ENCODE measurements at regions not wholly inside any gene's neighbourhood (a gene's known extent, or its start where the extent isn't known, plus 50 kb on each side); places are given as distances from the start of the nearest gene placed in this dataset.
A peak's percentile ranks its signal among the peaks of the same experiment; 100 is the strongest.

DNA sequence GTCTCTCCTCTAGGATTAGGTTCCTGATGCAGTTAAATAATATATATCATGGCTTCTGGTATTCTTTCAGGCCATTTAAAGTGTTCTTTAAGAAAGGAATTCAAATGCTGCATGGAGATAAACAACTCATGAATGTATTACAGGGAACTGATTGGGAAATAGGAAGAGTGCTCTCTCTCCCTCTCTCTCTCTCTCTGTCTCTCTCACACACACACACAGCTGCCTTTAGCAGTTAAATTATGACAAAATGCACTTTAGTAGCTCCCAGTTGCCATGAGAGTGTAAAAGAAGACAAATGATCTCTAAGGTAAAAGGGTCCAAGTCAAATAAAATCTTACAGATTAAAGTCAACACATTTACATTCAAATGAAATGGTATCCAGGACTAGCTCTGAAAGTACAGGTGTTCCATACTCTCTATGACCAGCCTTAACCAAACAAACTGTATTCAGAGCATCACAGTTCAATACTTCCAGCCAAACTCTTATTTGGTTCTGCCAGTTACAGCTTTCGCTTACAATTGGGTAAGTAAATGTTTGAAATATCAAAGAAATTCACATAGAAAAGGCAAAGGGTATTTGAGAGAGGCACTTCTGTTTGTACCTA lies 94.7 kb upstream of the CXXC4 start:
- POLR2A ChIA-PET (ENCODE audit: low non-redundant PET): no interaction called here
- no peak for TF ChIP-seq EZH2 (IDR thresholded peaks at IDR 0.05; ENCODE audit: borderline replicate concordance, low read depth, low read length, poor library complexity, severe bottlenecking)
- TF ChIP-seq, protein P1, sequence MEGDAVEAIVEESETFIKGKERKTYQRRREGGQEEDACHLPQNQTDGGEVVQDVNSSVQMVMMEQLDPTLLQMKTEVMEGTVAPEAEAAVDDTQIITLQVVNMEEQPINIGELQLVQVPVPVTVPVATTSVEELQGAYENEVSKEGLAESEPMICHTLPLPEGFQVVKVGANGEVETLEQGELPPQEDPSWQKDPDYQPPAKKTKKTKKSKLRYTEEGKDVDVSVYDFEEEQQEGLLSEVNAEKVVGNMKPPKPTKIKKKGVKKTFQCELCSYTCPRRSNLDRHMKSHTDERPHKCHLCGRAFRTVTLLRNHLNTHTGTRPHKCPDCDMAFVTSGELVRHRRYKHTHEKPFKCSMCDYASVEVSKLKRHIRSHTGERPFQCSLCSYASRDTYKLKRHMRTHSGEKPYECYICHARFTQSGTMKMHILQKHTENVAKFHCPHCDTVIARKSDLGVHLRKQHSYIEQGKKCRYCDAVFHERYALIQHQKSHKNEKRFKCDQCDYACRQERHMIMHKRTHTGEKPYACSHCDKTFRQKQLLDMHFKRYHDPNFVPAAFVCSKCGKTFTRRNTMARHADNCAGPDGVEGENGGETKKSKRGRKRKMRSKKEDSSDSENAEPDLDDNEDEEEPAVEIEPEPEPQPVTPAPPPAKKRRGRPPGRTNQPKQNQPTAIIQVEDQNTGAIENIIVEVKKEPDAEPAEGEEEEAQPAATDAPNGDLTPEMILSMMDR (conservative IDR thresholded peaks at IDR 0.05; ENCODE audit: low read depth, low read length): no peak
- no TSS peak for BruUV-seq (replicated peaks)
- intact Hi-C loops (cut with micrococcal nuclease; ENCODE audit: unreplicated experiment): no loop called here
- Histone ChIP-seq H3K4me1 (ENCODE audit: insufficient read depth, low read length, poor library complexity, severe bottlenecking) (peaks cover 22% of the 10 kb centered on the region), H3K36me3 (ENCODE audit: insufficient read depth, low read length, poor library complexity, severe bottlenecking) (no peaks in the 10 kb centered on the region), H3K9me3 (ENCODE audit: low read depth, low read length, poor library complexity, severe bottlenecking) (no peaks in the 10 kb centered on the region), H3K4me3 (ENCODE audit: low read depth, low read length, poor library complexity, severe bottlenecking) (no peak overlapping the region), H3K27ac (ENCODE audit: low read depth, low read length, poor library complexity, severe bottlenecking) (no peak overlapping the region), H3K27me3 (replicated peaks; ENCODE audit: insufficient read depth, low read depth, low read length, poor library complexity) (no peaks in the 10 kb centered on the region)
- no peak for DNase-seq (ENCODE audit: low spot score)
- CTCF ChIA-PET: no interaction called here

DNA sequence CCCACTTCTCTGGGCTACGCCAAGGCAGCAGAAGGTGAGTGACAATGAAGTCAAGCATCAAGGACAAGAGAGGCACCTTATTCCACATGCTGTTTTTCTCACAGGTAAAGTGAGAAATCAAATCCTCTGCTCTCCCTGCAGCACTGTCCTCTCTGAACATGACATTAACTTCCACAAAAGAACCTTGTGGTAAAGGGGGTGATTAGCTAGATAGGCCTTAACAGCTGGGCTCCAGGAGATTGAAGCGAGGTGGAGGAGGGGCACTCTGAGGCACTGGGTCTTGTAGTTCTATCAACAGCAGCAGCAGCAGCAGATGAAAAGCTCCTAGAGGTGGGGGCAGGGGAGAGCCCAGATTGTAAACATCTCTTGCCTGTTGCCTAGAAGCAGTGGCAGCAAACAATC lies 96.8 kb upstream of the CXXC4 start:
- CTCF ChIA-PET: no interaction called here
- H3K36me3 ChIP-seq (ENCODE audit: insufficient read depth, low read length, poor library complexity, severe bottlenecking): no peaks in the 10 kb centered on the region
- DNase-seq (ENCODE audit: low spot score): peak; percentile 31
- no peaks in the 10 kb centered on the region for H3K9me3 ChIP-seq (ENCODE audit: low read depth, low read length, poor library complexity, severe bottlenecking)
- H3K27ac ChIP-seq (ENCODE audit: low read depth, low read length, poor library complexity, severe bottlenecking): no peak overlapping the region
- POLR2A ChIA-PET (ENCODE audit: low non-redundant PET): no interaction called here
- no peaks in the 10 kb centered on the region for H3K27me3 ChIP-seq (replicated peaks; ENCODE audit: insufficient read depth, low read depth, low read length, poor library complexity)
- H3K4me3 ChIP-seq (ENCODE audit: low read depth, low read length, poor library complexity, severe bottlenecking): no peak overlapping the region
- H3K4me1 ChIP-seq (ENCODE audit: insufficient read depth, low read length, poor library complexity, severe bottlenecking): peaks cover 22% of the 10 kb centered on the region
- no TSS peak for BruUV-seq (replicated peaks)
- TF ChIP-seq EZH2 (IDR thresholded peaks at IDR 0.05; ENCODE audit: borderline replicate concordance, low read depth, low read length, poor library complexity, severe bottlenecking): no peak
- TF ChIP-seq, protein P1 (conservative IDR thresholded peaks at IDR 0.05; ENCODE audit: low read depth, low read length): no peak
- intact Hi-C loops (cut with micrococcal nuclease; ENCODE audit: unreplicated experiment): no loop called here

DNA sequence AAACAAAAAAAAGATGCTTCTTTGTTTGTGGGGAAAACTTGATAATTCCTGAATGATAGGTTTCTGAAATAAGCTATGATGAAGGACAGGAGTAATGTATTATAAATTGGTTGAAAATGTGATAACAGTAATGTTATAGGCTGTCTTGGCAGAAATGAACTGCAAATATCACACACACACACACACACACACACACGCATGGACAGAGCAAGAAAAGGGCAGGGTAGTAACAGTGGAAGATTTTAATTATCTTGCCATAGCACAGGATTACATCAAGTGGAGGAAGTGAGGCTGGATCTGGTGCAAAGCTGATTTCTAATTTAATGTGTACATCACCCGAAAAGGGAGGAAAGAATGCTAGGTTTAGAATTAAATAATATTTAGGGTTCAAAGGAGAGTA lies 97.5 kb upstream of the CXXC4 start:
- ChIA-PET POLR2A (ENCODE audit: low non-redundant PET) (no interaction called here), CTCF (no interaction called here)
- Histone ChIP-seq H3K36me3 (ENCODE audit: insufficient read depth, low read length, poor library complexity, severe bottlenecking) (no peaks in the 10 kb centered on the region), H3K27me3 (replicated peaks; ENCODE audit: insufficient read depth, low read depth, low read length, poor library complexity) (no peaks in the 10 kb centered on the region), H3K4me1 (ENCODE audit: insufficient read depth, low read length, poor library complexity, severe bottlenecking) (peaks cover 22% of the 10 kb centered on the region), H3K27ac (ENCODE audit: low read depth, low read length, poor library complexity, severe bottlenecking) (no peak overlapping the region), H3K4me3 (ENCODE audit: low read depth, low read length, poor library complexity, severe bottlenecking) (no peak overlapping the region), H3K9me3 (ENCODE audit: low read depth, low read length, poor library complexity, severe bottlenecking) (no peaks in the 10 kb centered on the region)
- TF ChIP-seq, protein P1 (conservative IDR thresholded peaks at IDR 0.05; ENCODE audit: low read depth, low read length): no peak
- no peak for TF ChIP-seq EZH2 (IDR thresholded peaks at IDR 0.05; ENCODE audit: borderline replicate concordance, low read depth, low read length, poor library complexity, severe bottlenecking)
- intact Hi-C loops (cut with micrococcal nuclease; ENCODE audit: unreplicated experiment): no loop called here
- BruUV-seq (replicated peaks): no TSS peak
- DNase-seq (ENCODE audit: low spot score): peak; percentile 17
